ENCODE measurements at regions not wholly inside any gene's neighbourhood (a gene's known extent, or its start where the extent isn't known, plus 50 kb on each side); places are given as distances from the start of the nearest gene placed in this dataset.

- TF ChIP-seq CTCF (conservative IDR thresholded peaks at IDR 0.05; ENCODE audit: low read depth, low read length) (no peak), EZH2 (IDR thresholded peaks at IDR 0.05; ENCODE audit: borderline replicate concordance, low read depth, low read length, poor library complexity, severe bottlenecking) (no peak)
Observed at GRCh38 chr5:25744908-25745307, 1100.1 kb upstream of the CDH10 start.

All from A673 (cell line).